Astrocyte (in vitro differentiated cells and primary cell): ENCODE measurements at regions not wholly inside any gene's neighbourhood (a gene's known extent, or its start where the extent isn't known, plus 50 kb on each side); places are given as distances from the start of the nearest gene placed in this dataset.

Experiments
- EZH2 ChIP-seq: IDR thresholded peaks from 2 replicates; pipeline ENCODE4 v1.6.1; 2012; ENCODE audit warnings: mild to moderate bottlenecking, low read length, inconsistent platforms; ENCODE audit not compliant: insufficient read depth
- TF ChIP-seq, protein P1 (sequence below): IDR thresholded peaks from 2 replicates; pipeline ENCODE4 v1.5.1; 2011; ENCODE audit warnings: low read depth, mild to moderate bottlenecking, inconsistent platforms, low read length, moderate library complexity; ENCODE audit not compliant: insufficient read depth

DNA sequence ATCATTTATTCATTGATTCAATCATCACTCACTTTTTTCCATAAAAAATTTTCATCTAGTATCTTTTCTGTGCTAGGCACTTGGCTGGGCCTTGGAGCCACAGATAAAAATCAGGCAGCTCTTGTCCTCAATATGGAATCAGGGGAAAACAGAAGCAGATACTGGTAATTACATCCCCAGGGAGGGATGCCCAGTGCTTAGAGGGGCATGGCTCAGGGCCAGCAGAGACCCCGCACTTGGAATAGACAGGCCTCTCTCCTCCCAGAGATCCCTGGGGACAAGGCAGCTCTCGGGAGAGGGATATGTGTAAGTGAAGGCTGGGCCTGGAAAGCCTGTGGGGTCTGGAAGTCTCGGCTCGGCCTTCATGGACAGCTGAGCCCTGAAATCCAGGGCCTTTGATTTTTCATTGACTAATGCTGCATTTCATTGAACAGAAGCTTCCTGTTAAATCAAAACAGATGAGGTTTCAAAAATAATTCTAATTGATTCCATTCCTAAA, 180.4 kb downstream of the FOXD2 start:
- TF ChIP-seq, protein P1, sequence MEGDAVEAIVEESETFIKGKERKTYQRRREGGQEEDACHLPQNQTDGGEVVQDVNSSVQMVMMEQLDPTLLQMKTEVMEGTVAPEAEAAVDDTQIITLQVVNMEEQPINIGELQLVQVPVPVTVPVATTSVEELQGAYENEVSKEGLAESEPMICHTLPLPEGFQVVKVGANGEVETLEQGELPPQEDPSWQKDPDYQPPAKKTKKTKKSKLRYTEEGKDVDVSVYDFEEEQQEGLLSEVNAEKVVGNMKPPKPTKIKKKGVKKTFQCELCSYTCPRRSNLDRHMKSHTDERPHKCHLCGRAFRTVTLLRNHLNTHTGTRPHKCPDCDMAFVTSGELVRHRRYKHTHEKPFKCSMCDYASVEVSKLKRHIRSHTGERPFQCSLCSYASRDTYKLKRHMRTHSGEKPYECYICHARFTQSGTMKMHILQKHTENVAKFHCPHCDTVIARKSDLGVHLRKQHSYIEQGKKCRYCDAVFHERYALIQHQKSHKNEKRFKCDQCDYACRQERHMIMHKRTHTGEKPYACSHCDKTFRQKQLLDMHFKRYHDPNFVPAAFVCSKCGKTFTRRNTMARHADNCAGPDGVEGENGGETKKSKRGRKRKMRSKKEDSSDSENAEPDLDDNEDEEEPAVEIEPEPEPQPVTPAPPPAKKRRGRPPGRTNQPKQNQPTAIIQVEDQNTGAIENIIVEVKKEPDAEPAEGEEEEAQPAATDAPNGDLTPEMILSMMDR: no peak
- no peak for TF ChIP-seq EZH2
